ENCODE measurements at regions not wholly inside any gene's neighbourhood (a gene's known extent, or its start where the extent isn't known, plus 50 kb on each side); places are given as distances from the start of the nearest gene placed in this dataset.

- TF ChIP-seq CTCF (IDR thresholded peaks at IDR 0.05) (no peak), TCF7L2 (IDR thresholded peaks at IDR 0.05; ENCODE audit: low read depth, low read length) (no peak), POLR2AphosphoS5 (IDR thresholded peaks at IDR 0.05; ENCODE audit: low read depth, low read length) (no peak), REST (IDR thresholded peaks at IDR 0.05; ENCODE audit: insufficient read depth in 1 of 2, low read depth in 2 of 2, low read length in 1 of 2) (no peak), SIN3A (IDR thresholded peaks at IDR 0.05; ENCODE audit: borderline replicate concordance, insufficient read depth, low read depth, low read length) (no peak)
Observed at GRCh38 chr20:24810676-24811407, 138.2 kb upstream of the CST7 start.
